Right atrium auricular region (tissue), 2 donors: ENCODE measurements at regions not wholly inside any gene's neighbourhood (a gene's known extent, or its start where the extent isn't known, plus 50 kb on each side); places are given as distances from the start of the nearest gene placed in this dataset.

ENCODE experiments used
- DNase-seq: peaks from one replicate; pipeline ENCODE4 v3.0.0-alpha.2; 2019; ENCODE audit warnings: low spot score
- H3K27ac ChIP-seq, 2 donors: fragments of 200-600 bp; sonication (generic); 1 replicate in 1 of 2; 2 replicates in 1 of 2; pipeline ENCODE4 v1.5.1; 2016 to 2019
- H3K27me3 ChIP-seq, 2 donors: fragments of 200-600 bp; sonication (generic); one replicate each; pipeline versions ENCODE4 v1.5.1 to v1.6.0; 2017 to 2019
- H3K36me3 ChIP-seq: fragments of 200-600 bp; sonication (generic); one replicate; pipeline ENCODE4 v1.5.1; 2016
- H3K4me1 ChIP-seq, 2 donors: fragments of 200-600 bp; sonication (generic); one replicate each; pipeline versions ENCODE4 v1.5.1 to v1.6.0; 2017 to 2019
- H3K4me3 ChIP-seq, 2 donors: fragments of 200-600 bp; sonication (generic); 1 replicate in 1 of 2; 2 replicates in 1 of 2; pipeline ENCODE4 v1.5.1; 2017 to 2019; ENCODE audit warnings: mild to moderate bottlenecking in 1 of 2, moderate library complexity in 1 of 2
- H3K9me3 ChIP-seq, 2 donors: fragments of 200-600 bp; sonication (generic); one replicate each; pipeline ENCODE4 v1.5.1; 2019
- TF ChIP-seq, protein P1 (sequence below), 2 donors: fragments of 200-600 bp; sonication (generic); IDR thresholded peaks; one replicate each; pipeline ENCODE4 v1.5.1; 2019; ENCODE audit warnings: antibody characterized with exemption in 2 of 2

DNA sequence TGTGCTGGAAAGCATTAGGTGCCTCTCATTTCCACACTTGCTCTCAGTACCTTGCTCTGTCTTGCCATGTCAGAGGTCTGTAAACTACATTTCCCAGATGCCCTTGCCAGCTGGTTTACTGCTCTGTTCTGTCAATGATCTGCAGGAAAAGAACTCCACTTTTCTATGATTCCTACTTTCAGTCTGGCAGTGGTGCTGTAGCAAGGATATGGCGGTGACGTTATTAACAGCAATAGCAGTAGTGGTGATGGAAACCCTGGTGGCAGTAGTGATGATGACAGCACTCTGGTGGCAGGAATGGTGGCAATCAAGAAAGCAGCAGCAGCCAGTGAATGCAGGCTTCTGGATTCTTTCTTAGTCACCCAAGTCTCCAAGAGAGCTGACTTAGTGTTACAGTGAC, 665.2 kb downstream of the DIPK2A start:
- no peak overlapping the region for H3K4me3 ChIP-seq
- H3K27ac ChIP-seq = no peak overlapping the region
- TF ChIP-seq, protein P1, sequence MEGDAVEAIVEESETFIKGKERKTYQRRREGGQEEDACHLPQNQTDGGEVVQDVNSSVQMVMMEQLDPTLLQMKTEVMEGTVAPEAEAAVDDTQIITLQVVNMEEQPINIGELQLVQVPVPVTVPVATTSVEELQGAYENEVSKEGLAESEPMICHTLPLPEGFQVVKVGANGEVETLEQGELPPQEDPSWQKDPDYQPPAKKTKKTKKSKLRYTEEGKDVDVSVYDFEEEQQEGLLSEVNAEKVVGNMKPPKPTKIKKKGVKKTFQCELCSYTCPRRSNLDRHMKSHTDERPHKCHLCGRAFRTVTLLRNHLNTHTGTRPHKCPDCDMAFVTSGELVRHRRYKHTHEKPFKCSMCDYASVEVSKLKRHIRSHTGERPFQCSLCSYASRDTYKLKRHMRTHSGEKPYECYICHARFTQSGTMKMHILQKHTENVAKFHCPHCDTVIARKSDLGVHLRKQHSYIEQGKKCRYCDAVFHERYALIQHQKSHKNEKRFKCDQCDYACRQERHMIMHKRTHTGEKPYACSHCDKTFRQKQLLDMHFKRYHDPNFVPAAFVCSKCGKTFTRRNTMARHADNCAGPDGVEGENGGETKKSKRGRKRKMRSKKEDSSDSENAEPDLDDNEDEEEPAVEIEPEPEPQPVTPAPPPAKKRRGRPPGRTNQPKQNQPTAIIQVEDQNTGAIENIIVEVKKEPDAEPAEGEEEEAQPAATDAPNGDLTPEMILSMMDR (IDR thresholded peaks at IDR 0.05) = no peak
- no peaks in the 10 kb centered on the region for H3K36me3 ChIP-seq
- DNase-seq = no peak
- H3K27me3 ChIP-seq = no peaks in the 10 kb centered on the region
- no peaks in the 10 kb centered on the region for H3K4me1 ChIP-seq
- peaks cover 0 to 3% of the 10 kb centered on the region in 2 donors for H3K9me3 ChIP-seq

DNA sequence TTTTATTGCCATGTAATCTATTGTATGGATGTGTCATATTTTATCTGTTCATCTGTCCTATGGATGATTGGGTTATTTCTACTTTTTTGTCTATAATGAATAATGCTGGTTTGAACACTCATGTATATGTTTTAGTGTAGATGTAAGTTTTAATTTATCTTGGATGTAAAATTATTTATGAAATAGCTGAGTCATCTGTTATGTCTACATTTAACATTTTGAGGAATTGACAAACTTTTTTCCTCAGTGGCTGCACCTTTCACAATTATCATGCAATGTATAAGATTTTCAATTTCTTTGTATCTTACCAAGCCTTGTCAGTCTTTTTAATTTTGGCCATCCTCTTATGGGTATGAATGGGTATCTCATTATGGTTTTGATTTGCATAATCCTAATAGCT, 666.4 kb downstream of the DIPK2A start:
- no peaks in the 10 kb centered on the region for H3K36me3 ChIP-seq
- no peaks in the 10 kb centered on the region for H3K4me1 ChIP-seq
- H3K9me3 ChIP-seq = peaks cover 0 to 3% of the 10 kb centered on the region in 2 donors
- TF ChIP-seq, protein P1 (IDR thresholded peaks at IDR 0.05) = no peak
- no peaks in the 10 kb centered on the region for H3K27me3 ChIP-seq
- no peak overlapping the region for H3K27ac ChIP-seq
- DNase-seq = no peak
- no peak overlapping the region for H3K4me3 ChIP-seq

DNA sequence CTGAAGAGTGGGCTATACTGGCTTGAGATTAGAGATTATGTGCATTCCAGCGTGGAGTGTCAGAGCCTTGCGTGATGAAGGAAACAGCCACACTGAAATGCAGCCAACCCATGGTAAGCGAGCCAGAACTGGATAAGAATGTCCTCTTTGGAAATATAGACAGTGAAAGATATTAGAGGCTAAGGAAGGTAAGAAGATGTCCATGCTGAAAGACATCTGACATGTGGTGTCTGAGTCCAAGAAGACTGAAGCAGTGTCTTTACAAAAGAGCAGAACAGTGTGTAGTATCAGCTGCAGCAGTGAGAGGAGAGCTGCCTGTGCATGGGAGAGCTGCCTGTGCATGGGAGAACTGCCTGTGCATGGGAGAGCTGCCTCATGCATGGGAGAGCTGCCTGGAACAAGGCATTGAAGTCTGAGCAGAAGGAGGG, 672.2 kb downstream of the DIPK2A start:
- no peak for DNase-seq
- H3K9me3 ChIP-seq = peaks cover 0 to 3% of the 10 kb centered on the region in 2 donors
- TF ChIP-seq, protein P1 (IDR thresholded peaks at IDR 0.05) = no peak
- no peak overlapping the region for H3K27ac ChIP-seq
- no peaks in the 10 kb centered on the region for H3K4me1 ChIP-seq
- no peaks in the 10 kb centered on the region for H3K36me3 ChIP-seq
- H3K27me3 ChIP-seq = no peaks in the 10 kb centered on the region
- H3K4me3 ChIP-seq = no peak overlapping the region

DNA sequence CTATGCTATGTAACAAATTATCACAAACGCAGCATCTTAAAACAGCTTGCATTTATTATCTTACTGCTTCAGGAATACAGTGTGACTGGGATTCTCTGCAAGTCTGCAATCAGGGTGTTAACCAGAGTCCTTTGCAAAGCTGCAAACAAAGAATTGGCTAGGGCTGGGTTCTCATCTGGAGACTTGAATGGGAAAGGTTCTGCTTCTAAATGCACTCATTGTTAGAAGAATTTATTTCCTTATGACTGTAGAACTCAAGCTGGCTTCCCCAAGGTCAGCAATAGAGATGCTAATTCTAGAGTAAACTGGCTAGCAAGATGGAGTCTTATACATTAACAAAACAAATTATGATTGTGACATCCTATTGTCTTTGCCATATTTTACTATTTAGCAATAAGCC, 673.7 kb downstream of the DIPK2A start:
- no peak overlapping the region for H3K27ac ChIP-seq
- no peaks in the 10 kb centered on the region for H3K36me3 ChIP-seq
- H3K9me3 ChIP-seq = peaks cover 0 to 1% of the 10 kb centered on the region in 2 donors
- H3K4me1 ChIP-seq = no peaks in the 10 kb centered on the region
- no peak for DNase-seq
- H3K4me3 ChIP-seq = no peak overlapping the region
- TF ChIP-seq, protein P1 (IDR thresholded peaks at IDR 0.05) = no peak
- H3K27me3 ChIP-seq = no peaks in the 10 kb centered on the region

DNA sequence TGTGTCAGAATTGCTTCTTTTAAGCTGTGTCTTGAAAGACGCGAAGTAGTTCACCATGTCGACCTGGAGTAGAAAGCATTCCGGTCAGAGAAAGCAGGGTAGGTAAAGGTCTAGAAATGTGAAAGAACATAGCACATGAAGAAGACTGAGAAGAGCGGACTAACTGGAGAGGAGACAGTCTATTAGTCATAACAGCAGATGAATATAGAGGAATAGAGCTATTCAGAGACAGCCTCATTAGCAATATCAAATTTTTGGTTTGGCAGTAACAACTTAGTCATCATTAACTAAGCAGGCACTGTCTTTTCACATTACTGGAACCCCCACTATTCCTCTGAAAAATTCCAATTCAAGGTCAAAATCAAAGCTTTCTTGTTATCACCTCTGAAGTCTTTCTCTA, 678.8 kb downstream of the DIPK2A start:
- Histone ChIP-seq H3K4me3 (no peak overlapping the region), H3K27ac (no peak overlapping the region), H3K27me3 (no peaks in the 10 kb centered on the region), H3K4me1 (no peaks in the 10 kb centered on the region), H3K9me3 (no peaks in the 10 kb centered on the region), H3K36me3 (no peaks in the 10 kb centered on the region)
- DNase-seq = no peak
- TF ChIP-seq, protein P1 (IDR thresholded peaks at IDR 0.05) = no peak

DNA sequence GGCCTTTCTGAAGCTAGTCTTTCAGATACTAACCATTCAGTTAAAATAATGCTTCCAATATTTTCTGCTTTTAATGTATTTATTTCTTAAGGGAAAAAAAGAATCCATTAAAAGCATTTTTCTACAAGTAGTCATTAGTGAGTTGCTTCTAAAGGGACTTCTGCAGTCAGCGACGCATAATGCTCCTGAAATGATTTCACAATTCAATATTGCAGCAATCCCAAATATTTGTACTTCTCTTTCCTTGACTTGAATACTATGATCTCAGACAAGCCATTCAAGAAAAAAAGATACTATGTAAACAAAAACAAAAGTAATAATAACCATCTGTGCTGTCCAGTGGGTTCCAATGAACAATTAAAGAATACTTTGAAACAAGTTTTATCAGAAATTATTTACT, 681.0 kb downstream of the DIPK2A start:
- H3K36me3 ChIP-seq = no peaks in the 10 kb centered on the region
- TF ChIP-seq, protein P1 (IDR thresholded peaks at IDR 0.05) = no peak
- H3K9me3 ChIP-seq = no peaks in the 10 kb centered on the region
- no peak for DNase-seq
- H3K27ac ChIP-seq = no peak overlapping the region
- no peaks in the 10 kb centered on the region for H3K4me1 ChIP-seq
- H3K27me3 ChIP-seq = no peaks in the 10 kb centered on the region
- no peak overlapping the region for H3K4me3 ChIP-seq
